GM23338 (cell line): ENCODE measurements at regions not wholly inside any gene's neighbourhood (a gene's known extent, or its start where the extent isn't known, plus 50 kb on each side); places are given as distances from the start of the nearest gene placed in this dataset.

Experiments used
- ATAC-seq: fragments of 200-7000 bp; cut with Tn5 transposase; 3 replicates; pipeline ENCODE4 v1.9.1; 2020
- DNase-seq: peaks from one replicate; pipeline ENCODE4 v3.0.0-alpha.2; 2015; ENCODE audit warnings: low spot score
- H2AFZ ChIP-seq: fragments of 200-600 bp; sonication (generic); 2 replicates; pipeline ENCODE4 v1.8.0; 2016; ENCODE audit warnings: antibody characterized with exemption, mild to moderate bottlenecking, moderate library complexity
- H3F3A ChIP-seq: fragments of 200-600 bp; sonication (generic); replicated peaks from 2 replicates; pipeline ENCODE4 v1.8.0; 2017; ENCODE audit warnings: antibody characterized with exemption, mixed run types, low read depth
- H3K27ac ChIP-seq: fragments of 200-600 bp; sonication (generic); 2 replicates; pipeline ENCODE4 v1.6.1; 2016; ENCODE audit warnings: low read depth
- H3K27me3 ChIP-seq: fragments of 200-600 bp; sonication (generic); 2 replicates; pipeline ENCODE4 v1.8.0; 2016; ENCODE audit warnings: mild to moderate bottlenecking, mixed run types, moderate library complexity; ENCODE audit not compliant: insufficient read depth
- H3K36me3 ChIP-seq: fragments of 200-600 bp; sonication (generic); 2 replicates; pipeline ENCODE4 v1.8.0; 2016; ENCODE audit warnings: mild to moderate bottlenecking; ENCODE audit not compliant: insufficient read depth
- H3K4me1 ChIP-seq: fragments of 200-600 bp; sonication (generic); 2 replicates; pipeline ENCODE4 v1.8.0; 2016; ENCODE audit warnings: mild to moderate bottlenecking, moderate library complexity; ENCODE audit not compliant: insufficient read depth
- H3K4me2 ChIP-seq: fragments of 200-600 bp; sonication (generic); 2 replicates; pipeline ENCODE4 v1.7.1; 2017; ENCODE audit warnings: mixed run types
- H3K4me3 ChIP-seq: fragments of 200-600 bp; sonication (generic); 2 replicates; pipeline ENCODE4 v1.6.1; 2016; ENCODE audit warnings: mixed run types
- H3K79me2 ChIP-seq: fragments of 200-600 bp; sonication (generic); replicated peaks from 2 replicates; pipeline ENCODE4 v1.8.0; 2017; ENCODE audit warnings: mild to moderate bottlenecking; ENCODE audit not compliant: insufficient read depth
- H3K9me2 ChIP-seq: fragments of 200-600 bp; sonication (generic); 2 replicates; pipeline ENCODE4 v1.8.0; 2017; ENCODE audit not compliant: insufficient read depth
- H4K20me1 ChIP-seq: fragments of 200-600 bp; sonication (generic); replicated peaks from 2 replicates; pipeline ENCODE4 v1.8.0; 2017; ENCODE audit warnings: mild to moderate bottlenecking; ENCODE audit not compliant: insufficient read depth
- H3K27ac Mint-ChIP-seq: 2 replicates; pipeline ENCODE4 v1.8.0; 2020; ENCODE audit warnings: inconsistent platforms, mild to moderate bottlenecking, moderate library complexity, mixed read lengths
- H3K27me3 Mint-ChIP-seq: 3 replicates; pipeline ENCODE4 v1.8.0; 2022; ENCODE audit warnings: low read depth, mild to moderate bottlenecking, moderate library complexity, mixed read lengths, inconsistent platforms; ENCODE audit not compliant: insufficient read depth, poor library complexity
- H3K36me3 Mint-ChIP-seq: 3 replicates; pipeline ENCODE4 v1.8.0; 2021; ENCODE audit warnings: low read depth, mild to moderate bottlenecking, inconsistent platforms, moderate library complexity, mixed read lengths
- H3K4me1 Mint-ChIP-seq: 3 replicates; pipeline ENCODE4 v1.8.0; 2020; ENCODE audit warnings: mild to moderate bottlenecking, inconsistent platforms, mixed read lengths
- H3K4me3 Mint-ChIP-seq: 3 replicates; pipeline ENCODE4 v1.8.0; 2021; ENCODE audit warnings: moderate library complexity, mild to moderate bottlenecking, inconsistent platforms, mixed read lengths
- H3K9me3 Mint-ChIP-seq: 3 replicates; pipeline ENCODE4 v1.8.0; 2020; ENCODE audit warnings: moderate library complexity, mild to moderate bottlenecking, inconsistent platforms, mixed read lengths
- CTCF ChIP-seq, 2 experiments: fragments of 200-600 bp in 1 of 2; sonication (generic) in 1 of 2; conservative IDR thresholded peaks; 2 replicates each; pipeline versions ENCODE4 v1.5.1 to v1.6.1; 2016 to 2017; ENCODE audit warnings: antibody characterized with exemption in 2 of 2, low read depth in 2 of 2, mild to moderate bottlenecking in 2 of 2, moderate library complexity in 1 of 2
- ETS1 ChIP-seq: IDR thresholded peaks from 2 replicates; pipeline ENCODE4 v1.6.1; 2016; ENCODE audit warnings: antibody characterized with exemption
- EZH2 ChIP-seq: fragments of 200-600 bp; sonication (generic); IDR thresholded peaks from one replicate; pipeline ENCODE4 v1.8.0; 2017; ENCODE audit warnings: antibody characterized with exemption, mild to moderate bottlenecking, low read depth; ENCODE audit not compliant: unreplicated experiment
- EZH2phosphoT487 ChIP-seq: fragments of 200-600 bp; sonication (generic); IDR thresholded peaks from one replicate; pipeline ENCODE4 v1.8.1; 2018; ENCODE audit warnings: antibody characterized with exemption; ENCODE audit not compliant: unreplicated experiment
- NANOG ChIP-seq: IDR thresholded peaks from 2 replicates; pipeline ENCODE4 v1.6.1; 2016; ENCODE audit warnings: antibody characterized with exemption, borderline replicate concordance
- POLR2AphosphoS5 ChIP-seq: IDR thresholded peaks from 2 replicates; pipeline ENCODE4 v1.6.1; 2016; ENCODE audit warnings: antibody characterized with exemption, low read depth
- REST ChIP-seq: IDR thresholded peaks from one replicate; pipeline ENCODE4 v1.6.1; 2018; ENCODE audit warnings: antibody characterized with exemption; ENCODE audit not compliant: unreplicated experiment
- ZNF462 ChIP-seq: fragments of 250-450 bp; sonication (Bioruptor Pico); IDR thresholded peaks from 2 replicates; pipeline ENCODE4 v1.5.0; 2020; ENCODE audit warnings: mild to moderate bottlenecking, moderate library complexity

- H3K27ac Mint-ChIP-seq, result peak overlapping the region; percentile 6; the same call in 1 of the 2 replicates
- peaks cover 13% of the 10 kb centered on the region; the same call in 1 of the 2 replicates for H3K9me2 ChIP-seq
- no peak overlapping the region for H3K4me3 Mint-ChIP-seq
- no peaks in the 10 kb centered on the region for H3K36me3 ChIP-seq
- peak overlapping the region; percentile 95 for H3K27ac ChIP-seq
- H3K4me3 ChIP-seq, result no peak overlapping the region
- H2AFZ ChIP-seq, result no peak overlapping the region
- H3F3A ChIP-seq, result no peaks in the 10 kb centered on the region
- peaks cover 3% of the 10 kb centered on the region for H3K27me3 Mint-ChIP-seq
- peaks cover 19% of the 10 kb centered on the region for H3K4me1 Mint-ChIP-seq
- peak overlapping the region; percentile 49; the same call in 1 of the 2 replicates for H3K4me2 ChIP-seq
- H4K20me1 ChIP-seq, result no peaks in the 10 kb centered on the region
- peak; percentile 61 for DNase-seq
- no peaks in the 10 kb centered on the region for H3K27me3 ChIP-seq
- H3K79me2 ChIP-seq, result no peaks in the 10 kb centered on the region
- no peaks in the 10 kb centered on the region for H3K9me3 Mint-ChIP-seq
- H3K36me3 Mint-ChIP-seq, result no peaks in the 10 kb centered on the region
- TF ChIP-seq NANOG (peak; percentile 71; the same call in 1 of the 2 replicates), EZH2 (no peak)
- peak; percentile 66 for ATAC-seq
- peaks cover 20% of the 10 kb centered on the region for H3K4me1 ChIP-seq
Measured at GRCh38 chr10:15990535-15991129, 130.3 kb upstream of the MINDY3 start.

- Mint-ChIP-seq H3K4me3 (no peak overlapping the region), H3K9me3 (0 out of 3 replicates have a peak, but pooled peaks cover 3% of the 10 kb centered on the region), H3K4me1 (no peaks in the 10 kb centered on the region; the same call in 2 of the 3 replicates), H3K36me3 (no peaks in the 10 kb centered on the region), H3K27ac (no peak overlapping the region), H3K27me3 (no peaks in the 10 kb centered on the region)
- peaks cover 2% of the 10 kb centered on the region for H3K4me1 ChIP-seq
- no peaks in the 10 kb centered on the region for H3K9me2 ChIP-seq
- no peak overlapping the region for H3K27ac ChIP-seq
- no peak for DNase-seq
- no peaks in the 10 kb centered on the region for H3K36me3 ChIP-seq
- H3K4me3 ChIP-seq, result no peak overlapping the region
- no peak overlapping the region for H3K4me2 ChIP-seq
- no peak for ATAC-seq
- H3F3A ChIP-seq, result no peaks in the 10 kb centered on the region
- H3K79me2 ChIP-seq, result no peaks in the 10 kb centered on the region
- H2AFZ ChIP-seq, result peak overlapping the region; percentile 43; the same call in 1 of the 2 replicates
- H4K20me1 ChIP-seq, result no peaks in the 10 kb centered on the region
- H3K27me3 ChIP-seq, result no peaks in the 10 kb centered on the region
- no peak for TF ChIP-seq POLR2AphosphoS5
- TF ChIP-seq ZNF462 (CRISPR knock-in tag), result no peak
- no peak for TF ChIP-seq CTCF (conservative IDR thresholded peaks at IDR 0.05; ENCODE audit: low read depth in 2 of 2)
- TF ChIP-seq REST, result no peak
- no peak for TF ChIP-seq EZH2
- no peak for TF ChIP-seq NANOG
- no peak for TF ChIP-seq EZH2phosphoT487
- TF ChIP-seq ETS1, result no peak
Measured at GRCh38 chr10:15997313-15997712, 137.0 kb upstream of the MINDY3 start.
